OCI-LY3 (cell line): ENCODE measurements at regions not wholly inside any gene's neighbourhood (a gene's known extent, or its start where the extent isn't known, plus 50 kb on each side); places are given as distances from the start of the nearest gene placed in this dataset.
"Not testable (repeated sequence)": the region's sequence is repeated elsewhere in the genome, so short reads cannot be mapped to it uniquely, and the experiment has no call there.

Experiments used
- H2AFZ ChIP-seq: fragments of 200-600, 300-600 bp; shearing (Covaris generic); 2 replicates; pipeline ENCODE4 v1.6.0; 2014; ENCODE audit warnings: antibody characterized with exemption, low read depth, low read length
- H3K27ac ChIP-seq: fragments of 200-600, 300-600 bp; sonication (generic); 2 replicates; pipeline ENCODE4 v1.5.1; 2014; ENCODE audit warnings: mild to moderate bottlenecking, low read length, moderate library complexity, mixed read lengths
- H3K27me3 ChIP-seq: fragments of 200-600, 300-600 bp; sonication (generic); 2 replicates; pipeline ENCODE4 v1.6.1; 2014; ENCODE audit warnings: low read depth, low read length, mixed read lengths
- H3K36me3 ChIP-seq: fragments of 200-600, 300-600 bp; sonication (generic); replicated peaks from 2 replicates; pipeline ENCODE3; 2014; ENCODE audit warnings: low read depth, low read length, mixed read lengths
- H3K4me1 ChIP-seq: fragments of 300-600, 200-600 bp; sonication (generic); 2 replicates; pipeline ENCODE4 v1.6.1; 2014; ENCODE audit warnings: low read length, mixed read lengths
- H3K4me2 ChIP-seq: fragments of 200-600, 300-600 bp; sonication (generic); 2 replicates; pipeline ENCODE4 v1.6.1; 2014; ENCODE audit warnings: low read length, mixed read lengths
- H3K4me3 ChIP-seq: fragments of 300-600, 200-600 bp; sonication (generic); 2 replicates; pipeline ENCODE4 v1.5.1; 2014; ENCODE audit warnings: antibody characterized with exemption, mild to moderate bottlenecking, low read length, moderate library complexity
- H3K79me2 ChIP-seq: fragments of 300-600, 200-600 bp; shearing (Covaris generic); 2 replicates; pipeline ENCODE4 v1.6.1; 2014; ENCODE audit warnings: mild to moderate bottlenecking, low read length, mixed read lengths
- H3K9ac ChIP-seq: fragments of 300-600, 200-600 bp; shearing (Covaris generic); 2 replicates; pipeline ENCODE4 v1.6.0; 2014; ENCODE audit warnings: mild to moderate bottlenecking, low read length, moderate library complexity
- H3K9me3 ChIP-seq: fragments of 200-600, 300-600 bp; shearing (Covaris generic); 2 replicates; pipeline ENCODE4 v1.6.1; 2014; ENCODE audit warnings: low read length, mixed read lengths; ENCODE audit not compliant: insufficient read depth
- H4K20me1 ChIP-seq: fragments of 200-600, 300-600 bp; sonication (generic); 2 replicates; pipeline ENCODE4 v1.6.1; 2016; ENCODE audit warnings: low read length, mixed read lengths; ENCODE audit not compliant: insufficient read depth
- CTCF ChIP-seq: fragments of 200-600, 300-600 bp; sonication (generic); IDR thresholded peaks from 2 replicates; pipeline ENCODE4 v1.5.1; 2014; ENCODE audit warnings: antibody characterized with exemption, low read length, low read depth
- EZH2phosphoT487 ChIP-seq: fragments of 200-600 bp; shearing (Covaris generic); IDR thresholded peaks from 2 replicates; pipeline ENCODE4 v1.6.1; 2018; ENCODE audit warnings: antibody characterized with exemption, mixed run types, low read depth

- Histone ChIP-seq H3K9me3 (no peaks in the 10 kb centered on the region), H3K4me1 (no peaks in the 10 kb centered on the region), H3K27ac (no peak overlapping the region), H3K36me3 (no peaks in the 10 kb centered on the region), H4K20me1 (no peaks in the 10 kb centered on the region), H3K9ac (no peak overlapping the region), H3K4me3 (no peak overlapping the region), H3K79me2 (no peaks in the 10 kb centered on the region), H3K4me2 (no peak overlapping the region), H2AFZ (no peak overlapping the region), H3K27me3 (no peaks in the 10 kb centered on the region)
- TF ChIP-seq EZH2phosphoT487 (no peak), CTCF (no peak)
These were observed 141.8 kb downstream of the FAM174A start for GRCh38 chr5:100676817-100677631.

- H3K79me2 ChIP-seq: no peaks in the 10 kb centered on the region
- H3K4me2 ChIP-seq: no peak overlapping the region
- no peak overlapping the region for H2AFZ ChIP-seq
- H3K27me3 ChIP-seq: no peaks in the 10 kb centered on the region
- H3K4me1 ChIP-seq: no peaks in the 10 kb centered on the region
- TF ChIP-seq CTCF: no peak
- TF ChIP-seq EZH2phosphoT487: no peak
- H3K4me3 ChIP-seq: no peak overlapping the region
- H3K36me3 ChIP-seq: no peaks in the 10 kb centered on the region
- no peak overlapping the region for H3K9ac ChIP-seq
- H4K20me1 ChIP-seq: no peaks in the 10 kb centered on the region
- H3K9me3 ChIP-seq: peaks cover 14% of the 10 kb centered on the region; the same call in 1 of the 2 replicates
- H3K27ac ChIP-seq: no peak overlapping the region
These were observed 147.5 kb downstream of the FAM174A start for GRCh38 chr5:100682625-100683024.

- H3K4me3 ChIP-seq: no peak overlapping the region
- H4K20me1 ChIP-seq: no peaks in the 10 kb centered on the region
- no peak overlapping the region for H2AFZ ChIP-seq
- no peak overlapping the region for H3K9ac ChIP-seq
- H3K4me1 ChIP-seq: no peaks in the 10 kb centered on the region
- no peak overlapping the region for H3K27ac ChIP-seq
- H3K9me3 ChIP-seq: peaks cover 14% of the 10 kb centered on the region; the same call in 1 of the 2 replicates
- H3K27me3 ChIP-seq: no peaks in the 10 kb centered on the region
- H3K36me3 ChIP-seq: no peaks in the 10 kb centered on the region
- TF ChIP-seq CTCF: no peak
- TF ChIP-seq EZH2phosphoT487: no peak
- H3K79me2 ChIP-seq: no peaks in the 10 kb centered on the region
- no peak overlapping the region for H3K4me2 ChIP-seq
These were observed 148.7 kb downstream of the FAM174A start for GRCh38 chr5:100683881-100684280.

GRCh38 chr5:100685122-100685521 lies 149.9 kb downstream of the FAM174A start:
- not testable (repeated sequence) for H3K36me3 ChIP-seq, H4K20me1 ChIP-seq, H3K79me2 ChIP-seq, H3K9ac ChIP-seq, H3K4me3 ChIP-seq, H3K4me2 ChIP-seq, H2AFZ ChIP-seq, H3K27me3 ChIP-seq, H3K27ac ChIP-seq, H3K4me1 ChIP-seq
- H3K9me3 ChIP-seq: peaks cover 14% of the 10 kb centered on the region; the same call in 1 of the 2 replicates

GRCh38 chr5:100688834-100689233 lies 153.7 kb downstream of the FAM174A start:
- H3K4me1 ChIP-seq, H3K79me2 ChIP-seq, H2AFZ ChIP-seq, H3K27me3 ChIP-seq, H3K4me3 ChIP-seq, H3K27ac ChIP-seq, H3K36me3 ChIP-seq, H3K4me2 ChIP-seq, H3K9me3 ChIP-seq, H4K20me1 ChIP-seq, H3K9ac ChIP-seq: not testable (repeated sequence)
